ENCODE measurements at regions not wholly inside any gene's neighbourhood (a gene's known extent, or its start where the extent isn't known, plus 50 kb on each side); places are given as distances from the start of the nearest gene placed in this dataset.

- Histone ChIP-seq H3K36me3 (ENCODE audit: control insufficient read depth in 1 of 2, insufficient read depth in 2 of 2, low read length in 2 of 2) (no peaks in the 10 kb centered on the region), H3K9me3 (ENCODE audit: control insufficient read depth in 1 of 2, low read length in 2 of 2) (no peaks in the 10 kb centered on the region), H3K27ac (ENCODE audit: low read length) (no peak overlapping the region), H3K27me3 (ENCODE audit: low read depth, low read length) (no peaks in the 10 kb centered on the region), H3K4me1 (ENCODE audit: control insufficient read depth in 1 of 2, insufficient read depth in 2 of 2, low read length in 2 of 2) (no peaks in the 10 kb centered on the region), H3K4me3 (ENCODE audit: low read depth in 1 of 2, low read length in 2 of 2) (no peak overlapping the region)
Observed at GRCh38 chr1:221919743-221920142, 177.9 kb upstream of the DUSP10 start.

GRCh38 chr1:221919341-221919740, 177.5 kb upstream of the DUSP10 start:
- Histone ChIP-seq H3K27me3 (ENCODE audit: low read depth, low read length) (no peaks in the 10 kb centered on the region), H3K4me1 (ENCODE audit: control insufficient read depth in 1 of 2, insufficient read depth in 2 of 2, low read length in 2 of 2) (no peaks in the 10 kb centered on the region), H3K4me3 (ENCODE audit: low read depth in 1 of 2, low read length in 2 of 2) (no peak overlapping the region), H3K27ac (ENCODE audit: low read length) (no peak overlapping the region), H3K9me3 (ENCODE audit: control insufficient read depth in 1 of 2, low read length in 2 of 2) (no peaks in the 10 kb centered on the region), H3K36me3 (ENCODE audit: control insufficient read depth in 1 of 2, insufficient read depth in 2 of 2, low read length in 2 of 2) (no peaks in the 10 kb centered on the region)

GRCh38 chr1:221916176-221916575, 174.3 kb upstream of the DUSP10 start:
- H3K36me3 ChIP-seq (ENCODE audit: control insufficient read depth in 1 of 2, insufficient read depth in 2 of 2, low read length in 2 of 2) = no peaks in the 10 kb centered on the region
- no peaks in the 10 kb centered on the region for H3K4me1 ChIP-seq (ENCODE audit: control insufficient read depth in 1 of 2, insufficient read depth in 2 of 2, low read length in 2 of 2)
- H3K27me3 ChIP-seq (ENCODE audit: low read depth, low read length) = no peaks in the 10 kb centered on the region
- no peaks in the 10 kb centered on the region for H3K9me3 ChIP-seq (ENCODE audit: control insufficient read depth in 1 of 2, low read length in 2 of 2)
- no peak overlapping the region for H3K27ac ChIP-seq (ENCODE audit: low read length)
- no peak overlapping the region for H3K4me3 ChIP-seq (ENCODE audit: low read depth in 1 of 2, low read length in 2 of 2)

- Histone ChIP-seq H3K36me3 (ENCODE audit: control insufficient read depth in 1 of 2, insufficient read depth in 2 of 2, low read length in 2 of 2) (no peaks in the 10 kb centered on the region), H3K27ac (ENCODE audit: low read length) (no peak overlapping the region), H3K4me1 (ENCODE audit: control insufficient read depth in 1 of 2, insufficient read depth in 2 of 2, low read length in 2 of 2) (no peaks in the 10 kb centered on the region), H3K9me3 (ENCODE audit: control insufficient read depth in 1 of 2, low read length in 2 of 2) (no peaks in the 10 kb centered on the region), H3K4me3 (ENCODE audit: low read depth in 1 of 2, low read length in 2 of 2) (no peak overlapping the region), H3K27me3 (ENCODE audit: low read depth, low read length) (no peaks in the 10 kb centered on the region)
Observed at GRCh38 chr1:221915764-221916163, 173.9 kb upstream of the DUSP10 start.

GRCh38 chr1:221913351-221913892, 171.5 kb upstream of the DUSP10 start:
- H3K27ac ChIP-seq (ENCODE audit: low read length) = no peak overlapping the region
- H3K4me3 ChIP-seq (ENCODE audit: low read depth in 1 of 2, low read length in 2 of 2) = no peak overlapping the region
- H3K4me1 ChIP-seq (ENCODE audit: control insufficient read depth in 1 of 2, insufficient read depth in 2 of 2, low read length in 2 of 2) = no peaks in the 10 kb centered on the region
- no peaks in the 10 kb centered on the region for H3K27me3 ChIP-seq (ENCODE audit: low read depth, low read length)
- H3K36me3 ChIP-seq (ENCODE audit: control insufficient read depth in 1 of 2, insufficient read depth in 2 of 2, low read length in 2 of 2) = no peaks in the 10 kb centered on the region
- no peaks in the 10 kb centered on the region for H3K9me3 ChIP-seq (ENCODE audit: control insufficient read depth in 1 of 2, low read length in 2 of 2)

- Histone ChIP-seq H3K4me1 (ENCODE audit: control insufficient read depth in 1 of 2, insufficient read depth in 2 of 2, low read length in 2 of 2) (no peaks in the 10 kb centered on the region), H3K4me3 (ENCODE audit: low read depth in 1 of 2, low read length in 2 of 2) (no peak overlapping the region), H3K27me3 (ENCODE audit: low read depth, low read length) (no peaks in the 10 kb centered on the region), H3K27ac (ENCODE audit: low read length) (no peak overlapping the region), H3K9me3 (ENCODE audit: control insufficient read depth in 1 of 2, low read length in 2 of 2) (no peaks in the 10 kb centered on the region), H3K36me3 (ENCODE audit: control insufficient read depth in 1 of 2, insufficient read depth in 2 of 2, low read length in 2 of 2) (no peaks in the 10 kb centered on the region)
Observed at GRCh38 chr1:221912230-221912629, 170.3 kb upstream of the DUSP10 start.

GRCh38 chr1:221911714-221912113, 169.8 kb upstream of the DUSP10 start:
- no peaks in the 10 kb centered on the region for H3K9me3 ChIP-seq (ENCODE audit: control insufficient read depth in 1 of 2, low read length in 2 of 2)
- H3K27ac ChIP-seq (ENCODE audit: low read length) = no peak overlapping the region
- H3K36me3 ChIP-seq (ENCODE audit: control insufficient read depth in 1 of 2, insufficient read depth in 2 of 2, low read length in 2 of 2) = no peaks in the 10 kb centered on the region

GRCh38 chr1:221910222-221910621, 168.3 kb upstream of the DUSP10 start:
- Histone ChIP-seq H3K27ac (ENCODE audit: low read length) (no peak overlapping the region), H3K36me3 (ENCODE audit: control insufficient read depth in 1 of 2, insufficient read depth in 2 of 2, low read length in 2 of 2) (no peaks in the 10 kb centered on the region), H3K4me3 (ENCODE audit: low read depth in 1 of 2, low read length in 2 of 2) (no peak overlapping the region), H3K4me1 (ENCODE audit: control insufficient read depth in 1 of 2, insufficient read depth in 2 of 2, low read length in 2 of 2) (no peaks in the 10 kb centered on the region), H3K27me3 (ENCODE audit: low read depth, low read length) (no peaks in the 10 kb centered on the region), H3K9me3 (ENCODE audit: control insufficient read depth in 1 of 2, low read length in 2 of 2) (no peaks in the 10 kb centered on the region)

More at GRCh38 chr1:221911714-221912113, 169.8 kb upstream of the DUSP10 start:
- no peaks in the 10 kb centered on the region for H3K4me1 ChIP-seq (ENCODE audit: control insufficient read depth in 1 of 2, insufficient read depth in 2 of 2, low read length in 2 of 2)
- H3K4me3 ChIP-seq (ENCODE audit: low read depth in 1 of 2, low read length in 2 of 2) = no peak overlapping the region
- H3K27me3 ChIP-seq (ENCODE audit: low read depth, low read length) = no peaks in the 10 kb centered on the region

- Histone ChIP-seq H3K36me3 (ENCODE audit: control insufficient read depth in 1 of 2, insufficient read depth in 2 of 2, low read length in 2 of 2) (no peaks in the 10 kb centered on the region), H3K9me3 (ENCODE audit: control insufficient read depth in 1 of 2, low read length in 2 of 2) (no peaks in the 10 kb centered on the region), H3K4me1 (ENCODE audit: control insufficient read depth in 1 of 2, insufficient read depth in 2 of 2, low read length in 2 of 2) (no peaks in the 10 kb centered on the region), H3K27ac (ENCODE audit: low read length) (no peak overlapping the region), H3K4me3 (ENCODE audit: low read depth in 1 of 2, low read length in 2 of 2) (no peak overlapping the region), H3K27me3 (ENCODE audit: low read depth, low read length) (no peaks in the 10 kb centered on the region)
Observed at GRCh38 chr1:221908573-221908972, 166.7 kb upstream of the DUSP10 start.

- H3K27me3 ChIP-seq (ENCODE audit: low read depth, low read length) = no peaks in the 10 kb centered on the region
- no peaks in the 10 kb centered on the region for H3K4me1 ChIP-seq (ENCODE audit: control insufficient read depth in 1 of 2, insufficient read depth in 2 of 2, low read length in 2 of 2)
- H3K9me3 ChIP-seq (ENCODE audit: control insufficient read depth in 1 of 2, low read length in 2 of 2) = no peaks in the 10 kb centered on the region
- no peak overlapping the region for H3K4me3 ChIP-seq (ENCODE audit: low read depth in 1 of 2, low read length in 2 of 2)
- no peaks in the 10 kb centered on the region for H3K36me3 ChIP-seq (ENCODE audit: control insufficient read depth in 1 of 2, insufficient read depth in 2 of 2, low read length in 2 of 2)
- H3K27ac ChIP-seq (ENCODE audit: low read length) = no peak overlapping the region
Observed at GRCh38 chr1:221907166-221907932, 165.5 kb upstream of the DUSP10 start.

- Histone ChIP-seq H3K27ac (ENCODE audit: low read length) (no peak overlapping the region), H3K4me1 (ENCODE audit: control insufficient read depth in 1 of 2, insufficient read depth in 2 of 2, low read length in 2 of 2) (no peaks in the 10 kb centered on the region), H3K36me3 (ENCODE audit: control insufficient read depth in 1 of 2, insufficient read depth in 2 of 2, low read length in 2 of 2) (no peaks in the 10 kb centered on the region)
Observed at GRCh38 chr1:221905802-221906201, 163.9 kb upstream of the DUSP10 start.

GRCh38 chr1:221904319-221904718, 162.4 kb upstream of the DUSP10 start:
- H3K27ac ChIP-seq (ENCODE audit: low read length) = no peak overlapping the region
- no peaks in the 10 kb centered on the region for H3K4me1 ChIP-seq (ENCODE audit: control insufficient read depth in 1 of 2, insufficient read depth in 2 of 2, low read length in 2 of 2)
- H3K4me3 ChIP-seq (ENCODE audit: low read depth in 1 of 2, low read length in 2 of 2) = no peak overlapping the region
- no peaks in the 10 kb centered on the region for H3K36me3 ChIP-seq (ENCODE audit: control insufficient read depth in 1 of 2, insufficient read depth in 2 of 2, low read length in 2 of 2)
- H3K9me3 ChIP-seq (ENCODE audit: control insufficient read depth in 1 of 2, low read length in 2 of 2) = no peaks in the 10 kb centered on the region
- no peaks in the 10 kb centered on the region for H3K27me3 ChIP-seq (ENCODE audit: low read depth, low read length)

More at GRCh38 chr1:221905802-221906201, 163.9 kb upstream of the DUSP10 start:
- H3K9me3 ChIP-seq (ENCODE audit: control insufficient read depth in 1 of 2, low read length in 2 of 2) = no peaks in the 10 kb centered on the region
- H3K27me3 ChIP-seq (ENCODE audit: low read depth, low read length) = no peaks in the 10 kb centered on the region
- no peak overlapping the region for H3K4me3 ChIP-seq (ENCODE audit: low read depth in 1 of 2, low read length in 2 of 2)
